Vagina (tissue), 2 donors: ENCODE measurements at regions not wholly inside any gene's neighbourhood (a gene's known extent, or its start where the extent isn't known, plus 50 kb on each side); places are given as distances from the start of the nearest gene placed in this dataset.

ENCODE experiments used
- DNase-seq, 2 donors: peaks; one replicate each; pipeline ENCODE4 v3.0.0-alpha.2; 2017; ENCODE audit errors: extremely low spot score in 2 of 2
- H3K27ac ChIP-seq: fragments of 200-600 bp; sonication (generic); one replicate; pipeline ENCODE4 v1.5.1; 2019
- H3K27me3 ChIP-seq: fragments of 200-600 bp; sonication (generic); one replicate; pipeline ENCODE4 v1.5.1; 2019
- H3K36me3 ChIP-seq, 2 donors: fragments of 200-600 bp; sonication (generic); one replicate each; pipeline ENCODE4 v1.5.1; 2017 to 2019
- H3K4me1 ChIP-seq: fragments of 200-600 bp; sonication (generic); one replicate; pipeline ENCODE4 v1.5.1; 2019
- H3K4me3 ChIP-seq, 2 donors: fragments of 200-600 bp; sonication (generic); 1 replicate in 1 of 2; 2 replicates in 1 of 2; pipeline ENCODE4 v1.5.1; 2016 to 2019
- H3K9me3 ChIP-seq: fragments of 200-600 bp; sonication (generic); one replicate; pipeline ENCODE4 v1.5.1; 2019
- POLR2A ChIP-seq, 2 donors: fragments of 450-650 bp; IDR thresholded peaks; one replicate each; pipeline ENCODE4 v1.6.1; 2017; ENCODE audit warnings: antibody characterized with exemption in 2 of 2, mild to moderate bottlenecking in 2 of 2, moderate library complexity in 2 of 2
- POLR2AphosphoS5 ChIP-seq, 2 donors: sonication (generic); formaldehyde crosslinking; IDR thresholded peaks; one replicate each; pipeline ENCODE4 v1.9.0; 2017; ENCODE audit warnings: antibody characterized with exemption in 2 of 2, mild to moderate bottlenecking in 2 of 2, low read depth in 1 of 2; ENCODE audit not compliant: insufficient read depth in 1 of 2
- intact Hi-C: fragments of 100-400 bp; cut with DNase I; formaldehyde crosslinking; loops from one replicate; pipeline ENCODE4 v1.15.1; 2023
- TF ChIP-seq, protein P1 (sequence below), 3 experiments: fragments of 450-650 bp in 2 of 3; fragments of 200-600 bp in 1 of 3; sonication (generic) in 1 of 3; IDR thresholded peaks; one replicate each; pipeline ENCODE4 v1.5.1; 2017 to 2019; ENCODE audit warnings: antibody characterized with exemption in 3 of 3, mild to moderate bottlenecking in 2 of 3, moderate library complexity in 2 of 3

GRCh38 chr3:178238179-178238578, 298.1 kb upstream of the KCNMB2 start:
- H3K4me1 ChIP-seq, result no peaks in the 10 kb centered on the region
- intact Hi-C loops, result no loop called here
- H3K27ac ChIP-seq, result no peak overlapping the region
- no peaks in the 10 kb centered on the region for H3K27me3 ChIP-seq
- TF ChIP-seq POLR2AphosphoS5 (IDR thresholded peaks at IDR 0.05; ENCODE audit: insufficient read depth in 1 of 2, low read depth in 1 of 2) (no peak), POLR2A (IDR thresholded peaks at IDR 0.05) (no peak)
- TF ChIP-seq, protein P1, sequence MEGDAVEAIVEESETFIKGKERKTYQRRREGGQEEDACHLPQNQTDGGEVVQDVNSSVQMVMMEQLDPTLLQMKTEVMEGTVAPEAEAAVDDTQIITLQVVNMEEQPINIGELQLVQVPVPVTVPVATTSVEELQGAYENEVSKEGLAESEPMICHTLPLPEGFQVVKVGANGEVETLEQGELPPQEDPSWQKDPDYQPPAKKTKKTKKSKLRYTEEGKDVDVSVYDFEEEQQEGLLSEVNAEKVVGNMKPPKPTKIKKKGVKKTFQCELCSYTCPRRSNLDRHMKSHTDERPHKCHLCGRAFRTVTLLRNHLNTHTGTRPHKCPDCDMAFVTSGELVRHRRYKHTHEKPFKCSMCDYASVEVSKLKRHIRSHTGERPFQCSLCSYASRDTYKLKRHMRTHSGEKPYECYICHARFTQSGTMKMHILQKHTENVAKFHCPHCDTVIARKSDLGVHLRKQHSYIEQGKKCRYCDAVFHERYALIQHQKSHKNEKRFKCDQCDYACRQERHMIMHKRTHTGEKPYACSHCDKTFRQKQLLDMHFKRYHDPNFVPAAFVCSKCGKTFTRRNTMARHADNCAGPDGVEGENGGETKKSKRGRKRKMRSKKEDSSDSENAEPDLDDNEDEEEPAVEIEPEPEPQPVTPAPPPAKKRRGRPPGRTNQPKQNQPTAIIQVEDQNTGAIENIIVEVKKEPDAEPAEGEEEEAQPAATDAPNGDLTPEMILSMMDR (IDR thresholded peaks at IDR 0.05), result no peak
- no peak for DNase-seq
- no peaks in the 10 kb centered on the region for H3K9me3 ChIP-seq
- H3K36me3 ChIP-seq, result no peaks in the 10 kb centered on the region
- no peak overlapping the region for H3K4me3 ChIP-seq

DNA sequence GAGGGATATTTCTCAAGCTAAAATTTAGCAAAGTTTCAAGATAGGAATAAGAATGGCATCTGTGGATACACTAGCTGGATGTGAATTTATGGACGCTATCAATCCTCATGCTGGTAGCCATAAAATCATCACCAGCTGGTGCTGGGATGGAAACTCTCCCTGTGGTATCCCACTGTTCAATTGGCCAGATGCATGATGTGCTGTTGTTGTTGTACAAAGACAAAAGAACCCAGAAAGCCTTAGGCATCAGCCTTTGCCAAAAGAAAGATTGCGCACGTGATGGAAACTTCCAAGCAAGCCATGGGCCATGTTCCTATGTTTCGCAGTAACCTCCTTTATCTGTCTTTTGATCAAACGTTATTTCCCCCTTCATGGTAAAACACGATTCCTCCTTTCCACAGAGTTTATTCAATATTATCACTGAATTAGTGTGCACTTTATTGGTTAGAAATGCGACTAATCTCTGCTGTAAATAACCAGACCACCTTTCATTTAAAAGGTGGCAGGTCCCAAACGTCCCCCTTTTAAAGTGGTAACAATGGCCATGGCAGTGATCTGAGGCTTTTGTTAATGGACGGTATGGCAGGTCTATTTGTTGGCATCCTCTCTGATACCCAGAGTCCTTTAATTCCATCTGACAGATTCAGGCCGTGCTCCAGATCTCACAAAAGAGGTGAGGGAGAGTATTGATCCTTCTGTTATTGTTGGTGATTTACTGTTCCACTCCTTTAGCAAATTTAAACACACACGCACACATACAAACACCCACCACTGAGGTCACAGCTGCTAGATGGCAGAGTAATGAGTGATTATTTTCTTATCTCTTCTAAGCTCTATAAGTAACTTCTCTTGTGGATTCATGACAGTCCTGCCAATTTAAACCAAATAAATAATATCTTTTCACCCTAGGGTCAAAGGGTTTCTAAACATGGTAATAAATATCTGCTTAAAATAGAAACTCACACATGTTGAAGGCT, 291.2 kb upstream of the KCNMB2 start:
- TF ChIP-seq, protein P1 (IDR thresholded peaks at IDR 0.05), result no peak
- TF ChIP-seq POLR2A (IDR thresholded peaks at IDR 0.05), result no peak
- no peak for TF ChIP-seq POLR2AphosphoS5 (IDR thresholded peaks at IDR 0.05; ENCODE audit: insufficient read depth in 1 of 2, low read depth in 1 of 2)
- DNase-seq, result no peak
- H3K27ac ChIP-seq, result no peak overlapping the region

DNA sequence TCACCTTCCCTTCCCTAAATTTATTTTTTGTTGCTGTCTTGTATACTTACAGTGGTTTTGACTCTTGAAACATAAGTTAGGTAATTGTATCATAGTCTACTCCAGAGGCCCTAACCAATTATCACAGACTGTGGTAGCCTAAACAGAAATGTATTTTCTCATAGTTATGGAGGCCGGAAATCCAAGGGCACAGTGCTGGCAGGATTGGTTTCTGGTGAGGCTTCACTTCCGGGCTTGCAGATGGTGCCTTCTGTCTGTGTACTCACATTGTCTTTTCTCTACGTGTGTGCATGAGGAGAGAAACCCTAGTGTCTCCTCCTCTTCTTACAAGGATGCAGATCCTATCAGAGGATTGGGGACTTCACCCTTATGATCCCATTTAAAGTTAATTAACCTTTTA, 290.2 kb upstream of the KCNMB2 start:
- Histone ChIP-seq H3K4me3 (no peak overlapping the region), H3K27ac (no peak overlapping the region), H3K27me3 (no peaks in the 10 kb centered on the region), H3K36me3 (no peaks in the 10 kb centered on the region), H3K9me3 (no peaks in the 10 kb centered on the region), H3K4me1 (no peaks in the 10 kb centered on the region)
- no peak for DNase-seq
- TF ChIP-seq, protein P1 (IDR thresholded peaks at IDR 0.05), result no peak
- intact Hi-C loops, result no loop called here

More for the DNA sequence above, 291.2 kb upstream of the KCNMB2 start:
- H3K4me1 ChIP-seq, result no peaks in the 10 kb centered on the region
- H3K36me3 ChIP-seq, result no peaks in the 10 kb centered on the region
- no peaks in the 10 kb centered on the region for H3K9me3 ChIP-seq
- no peak overlapping the region for H3K4me3 ChIP-seq
- intact Hi-C loops, result no loop called here
- H3K27me3 ChIP-seq, result no peaks in the 10 kb centered on the region

DNA sequence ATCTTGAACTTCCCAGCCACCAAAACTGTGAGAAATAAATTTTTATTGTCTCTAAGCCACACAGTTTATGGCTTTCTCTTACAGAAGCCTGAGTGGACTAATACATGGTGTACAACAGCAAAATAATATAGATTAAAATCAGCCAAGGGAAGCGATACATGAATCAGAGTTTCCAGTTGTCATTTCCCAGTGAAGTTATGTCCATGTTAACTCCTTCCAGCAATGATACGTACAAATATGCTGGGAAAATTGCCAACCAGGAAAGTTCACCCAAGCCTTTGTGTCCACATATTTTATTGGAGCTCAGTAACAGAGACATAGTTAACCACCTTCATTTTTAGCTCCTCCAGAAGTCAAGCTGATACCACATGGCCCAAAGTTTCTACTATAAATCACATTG, 280.9 kb upstream of the KCNMB2 start:
- Histone ChIP-seq H3K27me3 (no peaks in the 10 kb centered on the region), H3K4me1 (no peaks in the 10 kb centered on the region), H3K9me3 (no peaks in the 10 kb centered on the region), H3K27ac (no peak overlapping the region), H3K36me3 (no peaks in the 10 kb centered on the region), H3K4me3 (no peak overlapping the region)
- TF ChIP-seq, protein P1 (IDR thresholded peaks at IDR 0.05), result no peak
- no peak for TF ChIP-seq POLR2AphosphoS5 (IDR thresholded peaks at IDR 0.05; ENCODE audit: insufficient read depth in 1 of 2, low read depth in 1 of 2)
- no peak for TF ChIP-seq POLR2A (IDR thresholded peaks at IDR 0.05)
- intact Hi-C loops, result no loop called here
- no peak for DNase-seq

GRCh38 chr3:178257491-178257890, 278.7 kb upstream of the KCNMB2 start:
- H3K27ac ChIP-seq, result no peak overlapping the region
- no peak overlapping the region for H3K4me3 ChIP-seq
- DNase-seq, result no peak
- no peaks in the 10 kb centered on the region for H3K9me3 ChIP-seq
- H3K27me3 ChIP-seq, result no peaks in the 10 kb centered on the region
- TF ChIP-seq POLR2AphosphoS5 (IDR thresholded peaks at IDR 0.05; ENCODE audit: insufficient read depth in 1 of 2, low read depth in 1 of 2) (no peak), POLR2A (IDR thresholded peaks at IDR 0.05) (no peak)
- TF ChIP-seq, protein P1 (IDR thresholded peaks at IDR 0.05), result no peak
- intact Hi-C loops, result no loop called here
- peaks cover 10% of the 10 kb centered on the region for H3K4me1 ChIP-seq
- H3K36me3 ChIP-seq, result no peaks in the 10 kb centered on the region
